Thoracic aorta (tissue), 2 donors: ENCODE measurements at regions not wholly inside any gene's neighbourhood (a gene's known extent, or its start where the extent isn't known, plus 50 kb on each side); places are given as distances from the start of the nearest gene placed in this dataset.
A peak's percentile ranks its signal among the peaks of the same experiment; 100 is the strongest.

Source experiments
- ATAC-seq: fragments of 150-250 bp; one replicate; pipeline ENCODE4 v1.8.0; 2017; ENCODE audit warnings: low read depth; ENCODE audit not compliant: insufficient number of reproducible peaks, low FRiP score
- DNase-seq: peaks from one replicate; pipeline ENCODE4 v3.0.0-alpha.2; 2020; ENCODE audit warnings: low spot score
- H3K27ac ChIP-seq, 2 donors: fragments of 200-600 bp; sonication (generic); 1 replicate in 1 of 2; 2 replicates in 1 of 2; pipeline ENCODE4 v1.5.1; 2016; ENCODE audit warnings: mild to moderate bottlenecking in 2 of 2, moderate library complexity in 2 of 2
- H3K27me3 ChIP-seq: fragments of 200-600 bp; sonication (generic); replicated peaks from 2 replicates; pipeline ENCODE4 v1.6.0; 2016; ENCODE audit warnings: mild to moderate bottlenecking; ENCODE audit not compliant: insufficient read depth
- H3K36me3 ChIP-seq: fragments of 200-600 bp; sonication (generic); one replicate; pipeline ENCODE4 v1.5.1; 2016
- H3K4me1 ChIP-seq, 2 donors: fragments of 200-600 bp; sonication (generic); 1 replicate in 1 of 2; 2 replicates in 1 of 2; pipeline versions ENCODE4 v1.5.1 to v1.6.0; 2016; ENCODE audit warnings: low read depth in 2 of 2, mild to moderate bottlenecking in 1 of 2; ENCODE audit not compliant: control insufficient read depth in 1 of 2
- H3K4me3 ChIP-seq: fragments of 200-600 bp; sonication (generic); 2 replicates; pipeline ENCODE4 v1.5.1; 2016; ENCODE audit warnings: mild to moderate bottlenecking
- H3K9me3 ChIP-seq: fragments of 200-600 bp; sonication (generic); 2 replicates; pipeline ENCODE4 v1.5.1; 2016
- CTCF ChIP-seq: fragments of 200-600 bp; sonication (generic); IDR thresholded peaks from one replicate; pipeline ENCODE4 v1.5.1; 2019; ENCODE audit warnings: antibody characterized with exemption

- no peak overlapping the region for H3K4me3 ChIP-seq
- no peaks in the 10 kb centered on the region for H3K36me3 ChIP-seq
- TF ChIP-seq CTCF: no peak
- no peak for ATAC-seq
- H3K4me1 ChIP-seq: no peaks in the 10 kb centered on the region
- no peak overlapping the region for H3K27ac ChIP-seq
- H3K27me3 ChIP-seq: no peaks in the 10 kb centered on the region
- DNase-seq: no peak
- no peaks in the 10 kb centered on the region for H3K9me3 ChIP-seq
Observed at GRCh38 chr1:171429137-171429536, 56.2 kb upstream of the PRRC2C start.

- ATAC-seq (no peak), DNase-seq (no peak)
- no peaks in the 10 kb centered on the region for H3K36me3 ChIP-seq
- no peak overlapping the region for H3K27ac ChIP-seq
- H3K27me3 ChIP-seq: no peaks in the 10 kb centered on the region
- no peak for TF ChIP-seq CTCF
- H3K4me1 ChIP-seq: peaks cover 0 to 11% of the 10 kb centered on the region in 2 donors
- H3K9me3 ChIP-seq: no peaks in the 10 kb centered on the region
- no peak overlapping the region for H3K4me3 ChIP-seq
Observed at GRCh38 chr1:171431994-171432393, 53.3 kb upstream of the PRRC2C start.

GRCh38 chr1:171432473-171432872, 52.9 kb upstream of the PRRC2C start:
- no peaks in the 10 kb centered on the region for H3K9me3 ChIP-seq
- H3K27ac ChIP-seq: no peak overlapping the region
- no peak for TF ChIP-seq CTCF
- ATAC-seq (no peak), DNase-seq (no peak)
- no peak overlapping the region for H3K4me3 ChIP-seq
- no peaks in the 10 kb centered on the region for H3K36me3 ChIP-seq
- no peaks in the 10 kb centered on the region for H3K27me3 ChIP-seq
- H3K4me1 ChIP-seq: peaks cover 0 to 11% of the 10 kb centered on the region in 2 donors

GRCh38 chr1:171433451-171433850, 51.9 kb upstream of the PRRC2C start:
- no peak for ATAC-seq
- H3K4me3 ChIP-seq: no peak overlapping the region
- H3K27me3 ChIP-seq: no peaks in the 10 kb centered on the region
- H3K27ac ChIP-seq: no peak overlapping the region
- peaks cover 0 to 17% of the 10 kb centered on the region in 2 donors for H3K4me1 ChIP-seq
- TF ChIP-seq CTCF: no peak
- H3K9me3 ChIP-seq: no peaks in the 10 kb centered on the region
- H3K36me3 ChIP-seq: no peaks in the 10 kb centered on the region
- no peak for DNase-seq

GRCh38 chr1:171434717-171435346, 50.5 kb upstream of the PRRC2C start:
- peak; percentile 51 for ATAC-seq
- no peaks in the 10 kb centered on the region for H3K9me3 ChIP-seq
- H3K27ac ChIP-seq: peak overlapping the region; percentile 75 to 84
- TF ChIP-seq CTCF: no peak
- peaks cover 4 to 23% of the 10 kb centered on the region in 2 donors for H3K4me1 ChIP-seq
- no peaks in the 10 kb centered on the region for H3K27me3 ChIP-seq
- H3K36me3 ChIP-seq: no peaks in the 10 kb centered on the region
- H3K4me3 ChIP-seq: peak overlapping the region; percentile 24
- peak; percentile 33 for DNase-seq
